ENCODE measurements at regions not wholly inside any gene's neighbourhood (a gene's known extent, or its start where the extent isn't known, plus 50 kb on each side); places are given as distances from the start of the nearest gene placed in this dataset.

GRCh38 chrX:137748827-137749226 is 182.9 kb downstream of the ZIC3 start:
- TF ChIP-seq POLR2A (IDR thresholded peaks at IDR 0.05) (no peak), CTCF (IDR thresholded peaks at IDR 0.05) (no peak)

Measured in breast epithelium (tissue), 3 donors.